Islet of Langerhans (tissue), 1 donor: ENCODE measurements at regions not wholly inside any gene's neighbourhood (a gene's known extent, or its start where the extent isn't known, plus 50 kb on each side); places are given as distances from the start of the nearest gene placed in this dataset.

Experiments used
- FAIRE-seq: peaks from one replicate; lab custom pipeline; 2011; peaks lifted over from hg19 to GRCh38; lab: Jason Lieb, UNC

DNA sequence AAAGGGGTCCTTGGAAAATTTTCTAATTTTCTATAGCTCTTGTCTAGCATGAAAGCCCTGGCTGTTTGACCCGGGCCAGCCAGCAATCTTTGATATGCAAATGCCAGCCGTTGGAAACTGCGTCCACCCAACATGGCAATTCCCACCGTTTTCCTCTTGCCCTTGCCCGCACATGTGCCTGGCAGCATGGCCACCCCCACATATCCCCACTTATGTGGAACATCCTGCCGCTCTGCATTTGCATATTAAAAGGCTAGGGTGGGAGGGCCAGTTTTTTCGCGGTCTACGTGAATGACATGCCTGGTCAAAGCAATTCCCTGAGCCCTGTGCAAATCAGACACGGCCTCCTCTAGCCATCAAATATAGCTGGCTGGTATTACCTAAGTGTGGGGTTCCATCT lies 110.3 kb upstream of the TDRD3 start:
- no peak for FAIRE-seq

DNA sequence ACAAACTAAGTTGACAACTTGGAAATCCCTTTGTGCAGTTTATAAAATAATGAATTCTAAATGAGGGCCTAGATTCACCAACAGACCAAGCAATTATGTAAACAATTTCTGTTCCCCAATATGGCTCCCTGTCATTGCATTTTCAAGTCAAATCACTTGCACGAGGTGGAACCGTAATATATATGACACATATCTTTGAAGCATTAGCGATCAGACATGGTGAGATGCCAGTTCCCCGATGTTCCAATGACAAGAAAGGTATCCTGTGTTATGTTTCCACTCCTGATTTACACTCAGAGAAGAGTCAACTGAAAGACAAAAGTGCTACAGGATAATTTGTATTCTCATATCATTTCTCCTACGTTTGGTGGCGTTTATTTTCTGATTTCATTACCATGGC lies 108.5 kb upstream of the TDRD3 start:
- FAIRE-seq, result no peak

- no peak for FAIRE-seq
Observed at GRCh38 chr13:60303166-60303565, 93.9 kb upstream of the TDRD3 start.

DNA sequence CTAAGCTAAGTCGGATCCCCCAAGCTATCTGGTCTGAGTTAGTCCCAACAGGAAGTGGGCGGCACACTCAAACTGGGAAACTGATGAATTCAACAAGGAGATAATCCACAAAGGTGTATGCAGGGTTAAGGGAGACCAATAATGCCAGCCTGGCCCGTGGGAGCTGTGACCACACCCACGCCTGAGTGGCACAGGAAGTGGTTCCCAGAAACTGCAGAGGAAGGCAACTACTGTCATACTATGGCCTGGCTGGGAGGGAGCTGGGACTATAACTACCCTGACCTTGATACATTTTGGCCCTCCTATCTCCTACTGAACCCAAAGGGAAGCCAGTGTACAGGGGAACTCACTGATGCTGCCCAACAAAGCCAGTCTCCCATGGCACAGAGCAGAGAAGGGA lies 85.5 kb upstream of the TDRD3 start:
- no peak for FAIRE-seq

- FAIRE-seq, result no peak
Observed at GRCh38 chr13:60312851-60313505, 84.0 kb upstream of the TDRD3 start.

- FAIRE-seq, result no peak
Observed at GRCh38 chr13:60318186-60318585, 78.8 kb upstream of the TDRD3 start.

DNA sequence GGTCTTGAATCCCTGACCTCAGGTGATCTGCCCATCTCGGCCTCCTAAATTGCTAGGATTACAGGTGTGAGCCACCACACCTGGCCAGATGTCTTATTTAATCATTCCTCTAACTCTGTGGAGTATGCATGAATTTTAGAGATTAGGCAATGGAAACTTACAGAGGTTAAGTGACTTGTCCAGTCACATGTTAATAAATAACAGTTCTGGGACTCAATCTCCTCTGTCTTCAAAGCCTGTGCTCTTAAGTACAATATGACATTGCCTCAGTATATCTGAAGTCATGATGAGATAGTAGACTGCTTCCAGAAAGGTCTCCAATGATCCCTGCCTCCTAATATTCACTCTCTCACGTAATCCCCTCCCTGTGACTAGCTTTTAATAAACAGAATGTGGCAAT lies 72.9 kb upstream of the TDRD3 start:
- FAIRE-seq, result no peak

- FAIRE-seq, result no peak
Observed at GRCh38 chr13:60326273-60326672, 70.7 kb upstream of the TDRD3 start.

DNA sequence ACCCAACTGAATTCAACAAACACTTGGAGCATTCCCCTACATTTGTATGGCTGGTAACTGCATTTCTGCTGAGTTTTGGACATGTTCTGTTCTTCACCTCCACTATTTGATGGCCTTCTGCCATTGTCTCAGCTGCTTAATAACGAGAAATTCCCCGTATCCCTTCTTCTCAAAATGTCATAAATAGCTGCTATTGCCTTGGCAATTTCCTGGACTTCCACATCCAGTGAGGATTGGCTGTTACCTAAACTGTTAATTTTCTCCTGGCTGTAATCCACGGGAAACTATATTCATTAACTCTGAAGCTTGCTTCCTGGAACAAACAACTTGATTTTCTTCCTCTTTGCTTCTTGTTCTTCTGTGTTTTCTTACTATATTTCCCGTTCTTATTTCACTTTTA lies 69.5 kb upstream of the TDRD3 start:
- FAIRE-seq, result no peak

DNA sequence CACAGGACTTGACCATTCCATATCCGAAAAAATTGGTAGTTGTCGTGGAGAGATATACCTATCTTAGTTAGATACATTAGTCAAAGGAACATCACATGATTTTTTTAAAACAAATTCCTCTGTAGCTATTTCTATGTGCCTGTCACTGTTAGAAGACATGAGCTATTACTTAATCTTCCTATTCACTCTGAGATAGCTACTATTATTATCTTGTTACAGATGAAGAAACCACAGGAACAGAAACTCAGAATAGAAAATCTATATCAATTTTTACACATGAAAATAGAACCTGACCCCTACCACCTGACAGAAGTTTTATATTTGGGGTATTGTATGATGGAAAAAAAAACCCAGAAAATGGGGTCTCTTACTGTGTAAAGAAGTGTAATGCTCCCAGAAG lies 68.9 kb upstream of the TDRD3 start:
- FAIRE-seq, result no peak

DNA sequence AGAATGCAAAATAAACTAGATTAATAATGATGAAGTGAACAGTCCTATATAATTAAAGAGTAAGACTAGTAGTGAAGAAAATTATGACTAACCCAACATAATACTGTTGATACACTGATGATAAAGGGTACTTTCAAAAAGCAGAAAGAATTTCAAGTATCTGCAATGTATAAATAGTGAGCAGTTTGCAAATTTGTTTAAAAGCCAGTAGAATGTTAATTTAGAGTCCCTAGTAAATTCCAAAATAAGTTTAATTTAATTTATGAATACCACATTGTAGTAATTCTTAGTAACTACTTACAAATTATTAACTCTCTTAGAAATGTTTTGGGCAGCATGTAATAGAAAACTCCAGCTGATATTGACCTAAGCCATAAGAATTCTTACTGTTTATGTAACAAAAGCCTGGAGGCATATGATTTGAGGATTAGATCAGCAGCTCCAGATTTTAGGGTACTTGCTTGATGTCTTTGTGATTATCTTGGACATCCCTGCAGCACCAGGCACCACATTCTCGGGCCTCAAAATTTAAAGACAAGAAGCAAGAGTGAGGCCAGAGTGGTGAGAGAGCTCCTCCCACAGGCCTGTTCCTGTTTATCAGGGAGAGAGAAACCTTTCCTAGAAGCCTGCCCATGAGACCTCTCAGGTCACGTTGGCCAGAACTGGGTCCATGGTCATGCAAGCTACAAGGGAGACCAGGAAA lies 67.6 kb upstream of the TDRD3 start:
- FAIRE-seq, result no peak

DNA sequence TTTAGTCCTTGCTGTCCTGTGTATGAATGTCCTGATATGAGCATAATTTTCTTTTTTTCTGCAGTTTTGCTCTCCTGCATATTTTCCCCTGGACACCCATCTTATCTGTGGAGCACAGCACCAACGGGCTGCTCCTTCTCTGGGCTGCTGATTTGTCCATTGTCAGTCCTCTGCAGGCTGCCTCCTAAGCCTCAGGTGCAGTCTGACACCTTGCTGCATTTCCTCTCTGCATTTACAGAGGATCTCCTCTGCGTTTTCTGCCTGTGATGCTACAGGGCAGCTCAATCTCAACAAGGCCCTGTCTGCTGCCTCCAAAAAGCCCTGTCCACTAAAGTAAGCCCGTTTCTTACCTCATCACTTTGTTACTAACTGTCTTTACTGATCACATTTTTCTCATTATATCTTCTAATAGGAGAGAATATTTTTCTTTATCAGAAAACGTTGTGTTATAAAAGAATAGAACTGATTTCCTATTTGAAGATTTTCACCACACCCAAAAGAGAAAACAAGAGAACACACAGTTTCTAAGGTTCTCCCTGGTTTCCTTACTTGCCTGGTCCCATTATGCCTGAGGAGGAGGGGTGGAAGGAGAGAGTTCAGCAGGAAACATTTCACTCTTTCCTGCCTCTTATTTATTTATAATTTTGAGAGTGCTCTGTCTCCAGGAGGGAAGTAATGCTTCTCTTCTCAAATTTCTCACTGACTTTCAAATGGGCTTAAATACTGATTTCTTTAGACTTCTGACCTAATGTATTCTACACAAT lies 65.6 kb upstream of the TDRD3 start:
- FAIRE-seq, result no peak

- FAIRE-seq, result no peak
Observed at GRCh38 chr13:60332682-60333081, 64.3 kb upstream of the TDRD3 start.

DNA sequence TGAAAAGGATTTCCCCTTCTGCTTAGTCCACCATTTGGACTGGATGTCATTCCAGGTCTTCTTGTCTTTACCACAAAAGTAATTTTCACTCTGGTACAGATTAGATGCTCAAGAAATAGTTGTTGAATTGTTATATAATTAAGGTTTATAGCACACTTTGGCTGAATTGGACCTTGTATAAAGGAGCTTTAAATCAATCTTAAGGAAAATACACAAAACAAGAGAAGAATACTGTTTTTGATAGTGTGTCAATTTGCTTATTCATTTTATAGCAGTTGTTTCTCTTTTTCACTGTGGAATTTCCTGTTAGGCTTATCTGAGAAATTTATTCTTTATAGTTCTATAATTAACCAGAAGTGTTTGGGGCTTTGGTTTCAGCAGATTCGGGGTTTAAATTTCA lies 62.7 kb upstream of the TDRD3 start:
- no peak for FAIRE-seq

DNA sequence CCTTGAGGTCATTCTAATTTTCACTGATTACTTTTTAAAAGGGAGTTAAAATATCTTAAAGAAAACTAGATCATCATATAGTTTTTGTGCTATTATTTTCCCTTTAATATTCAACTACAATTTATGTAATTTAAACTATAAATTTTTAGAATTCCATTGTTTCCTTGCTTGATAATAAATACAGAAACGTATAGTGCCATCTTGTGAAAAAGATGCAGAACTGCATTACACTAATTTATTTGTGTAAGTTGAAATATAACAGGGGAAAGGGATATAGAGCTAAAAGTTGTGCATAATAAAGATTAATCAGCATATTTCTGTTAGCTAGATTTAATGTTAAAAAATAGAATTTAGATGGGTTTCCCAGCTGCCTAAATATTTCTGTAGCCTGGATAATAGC lies 61.5 kb upstream of the TDRD3 start:
- FAIRE-seq, result peak; percentile 98

DNA sequence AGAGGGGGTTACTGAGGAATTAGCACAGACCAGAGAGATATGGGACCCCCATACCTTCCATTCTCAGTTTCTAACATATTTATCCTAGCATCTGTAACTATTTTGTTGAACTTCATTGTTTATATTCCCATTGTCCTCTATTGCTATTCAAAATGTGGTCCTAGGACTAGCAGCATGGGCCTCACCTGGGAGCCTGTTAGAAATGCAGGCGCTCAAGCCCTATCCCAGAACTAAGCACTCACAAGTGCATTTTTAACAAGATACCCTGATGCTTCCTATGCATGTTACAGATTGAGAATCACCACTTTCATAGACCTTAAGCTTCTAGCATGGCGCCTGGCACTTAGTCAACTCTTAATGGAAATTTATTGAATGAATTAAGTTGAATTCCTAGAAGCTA lies 58.3 kb upstream of the TDRD3 start:
- FAIRE-seq, result no peak

GRCh38 chr13:60343978-60344377 lies 53.0 kb upstream of the TDRD3 start:
- FAIRE-seq, result no peak

DNA sequence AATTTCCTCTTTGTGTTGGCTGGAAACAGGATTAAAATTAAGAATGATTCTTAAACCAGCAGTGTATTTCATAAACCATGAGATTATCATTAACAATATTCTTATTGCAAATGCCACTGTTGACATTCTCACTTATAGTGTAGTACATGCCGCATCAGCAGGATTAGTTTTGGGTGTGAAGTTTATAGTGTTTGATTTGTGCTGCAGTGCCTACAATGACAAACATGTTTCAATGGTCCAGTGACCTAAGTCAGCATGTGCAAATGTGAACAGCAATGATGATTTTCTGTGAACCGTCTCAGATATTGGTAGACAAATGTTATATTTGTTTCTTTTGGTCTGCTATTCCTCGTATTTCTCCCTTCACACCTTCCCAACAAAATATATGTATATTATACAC lies 49.8 kb upstream of the TDRD3 start:
- FAIRE-seq, result no peak
